ENCODE measurements at regions not wholly inside any gene's neighbourhood (a gene's known extent, or its start where the extent isn't known, plus 50 kb on each side); places are given as distances from the start of the nearest gene placed in this dataset.
"Not testable (repeated sequence)": the region's sequence is repeated elsewhere in the genome, so short reads cannot be mapped to it uniquely, and the experiment has no call there.

GRCh38 chr2:6140509-6140908 is 448.3 kb downstream of the SOX11 start:
- DNase-seq = no peak

DNA sequence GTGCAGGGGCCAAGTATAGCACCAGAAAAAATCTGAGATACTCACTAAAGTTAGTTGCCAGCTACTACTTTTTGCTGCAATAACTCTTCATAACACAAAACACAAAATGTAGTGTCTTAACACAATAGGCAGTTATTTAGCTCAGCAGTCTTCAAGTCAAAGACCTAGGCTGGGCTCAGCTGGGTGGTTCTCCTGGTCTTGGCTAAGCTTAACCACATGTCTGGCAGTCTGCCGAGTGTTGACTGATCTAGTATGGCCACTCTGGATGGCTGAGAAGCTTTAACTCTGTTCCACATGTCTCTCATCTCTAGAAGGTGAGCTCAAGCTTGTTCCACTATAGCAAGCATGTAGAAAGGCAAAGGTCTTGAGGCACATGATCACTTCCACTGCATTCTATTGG is 451.6 kb downstream of the SOX11 start:
- DNase-seq = no peak
- intact Hi-C loops (cut with DNase I) = no loop called here

More at GRCh38 chr2:6140509-6140908, 448.3 kb downstream of the SOX11 start:
- intact Hi-C loops (cut with DNase I) = no loop called here

DNA sequence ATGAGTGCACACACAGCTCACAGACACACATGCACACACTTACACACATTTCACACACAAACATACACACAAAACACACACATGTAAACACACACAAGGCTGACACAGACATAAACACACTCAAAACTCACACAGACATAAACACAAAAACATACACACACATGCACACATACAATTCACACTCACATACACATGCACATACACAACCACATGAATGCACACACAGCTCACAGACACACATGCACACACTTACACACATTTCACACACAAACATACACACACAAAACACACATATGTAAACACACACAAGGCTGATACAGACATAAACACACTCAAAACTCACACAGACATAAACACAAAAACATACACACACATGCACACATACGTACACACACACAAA is 455.0 kb downstream of the SOX11 start:
- not testable (repeated sequence) for DNase-seq

DNA sequence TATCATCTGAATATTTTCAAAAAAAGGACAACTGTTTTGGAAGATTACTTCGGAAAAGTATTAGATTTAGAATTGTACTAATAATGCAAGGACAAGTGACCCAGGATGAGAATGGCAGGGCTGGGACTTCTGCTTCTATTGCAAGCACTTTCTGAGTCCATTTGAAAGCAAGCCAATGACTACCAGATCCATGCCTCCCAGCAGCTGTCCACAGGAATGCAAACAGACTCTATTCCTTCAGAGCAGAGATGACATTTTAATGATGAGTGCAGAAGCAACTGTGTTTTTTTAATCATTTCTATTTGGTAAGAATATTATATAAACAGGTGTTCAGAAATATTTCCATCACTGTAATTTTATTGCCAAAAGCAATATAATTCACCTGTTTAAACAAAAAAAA is 456.7 kb downstream of the SOX11 start:
- no peak for DNase-seq
- intact Hi-C loops (cut with DNase I) = no loop called here

More for the DNA sequence above, 455.0 kb downstream of the SOX11 start:
- intact Hi-C loops (cut with DNase I) = not testable (repeated sequence)

GRCh38 chr2:6159606-6160005 is 467.4 kb downstream of the SOX11 start:
- DNase-seq = no peak

DNA sequence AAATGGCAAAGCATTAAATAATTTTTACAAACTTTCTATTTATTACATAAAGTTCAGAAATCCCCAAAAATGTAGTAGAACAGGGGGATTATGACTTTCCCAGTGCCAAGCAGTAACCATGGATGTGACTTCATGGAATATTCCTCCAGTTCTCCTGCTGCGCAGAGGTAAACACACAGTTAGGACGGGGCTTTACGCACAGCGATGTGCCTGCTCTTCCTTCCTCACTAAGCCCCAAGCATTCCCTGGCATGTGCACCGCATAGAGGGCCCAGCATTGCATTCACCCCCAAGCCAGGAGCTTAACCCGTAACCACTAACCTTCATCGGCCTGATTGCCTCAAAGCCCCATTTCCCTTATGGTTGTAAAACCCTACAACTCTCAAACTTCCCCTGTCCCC is 471.7 kb downstream of the SOX11 start:
- intact Hi-C loops (cut with DNase I) = no loop called here
- DNase-seq = no peak

More at GRCh38 chr2:6159606-6160005, 467.4 kb downstream of the SOX11 start:
- intact Hi-C loops (cut with DNase I) = no loop called here

- intact Hi-C loops (cut with DNase I) = no loop called here
Observed at GRCh38 chr2:6164986-6165747, 473.0 kb downstream of the SOX11 start.

DNA sequence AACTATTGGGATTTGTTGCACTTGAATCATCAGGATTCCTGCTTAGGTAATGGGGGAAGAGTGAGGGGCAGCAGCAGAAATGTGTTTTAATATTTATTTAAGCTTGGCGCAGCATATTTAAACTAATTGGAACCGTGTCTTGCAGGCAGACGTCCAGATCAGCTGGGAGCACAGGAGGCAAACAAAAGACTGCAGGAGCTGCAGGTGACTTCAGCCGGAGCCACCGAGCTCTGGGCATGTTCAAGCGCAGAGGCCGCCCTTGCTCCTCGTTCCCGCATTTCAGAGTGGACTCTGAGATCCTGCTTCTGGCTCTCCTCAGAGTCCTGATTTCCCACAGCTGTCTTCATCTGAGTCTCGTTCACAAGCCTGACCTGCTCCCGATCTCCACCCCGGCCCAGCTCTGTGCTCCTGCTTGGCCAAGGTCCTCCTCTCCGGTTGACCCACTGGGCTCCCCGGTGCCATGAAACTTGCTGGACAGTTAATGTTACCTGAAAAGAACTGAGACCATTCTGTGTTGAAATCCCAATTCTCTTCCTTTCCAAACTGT is 475.5 kb downstream of the SOX11 start:
- intact Hi-C loops (cut with DNase I) = no loop called here
- no peak for DNase-seq

More at GRCh38 chr2:6164986-6165747, 473.0 kb downstream of the SOX11 start:
- no peak for DNase-seq

DNA sequence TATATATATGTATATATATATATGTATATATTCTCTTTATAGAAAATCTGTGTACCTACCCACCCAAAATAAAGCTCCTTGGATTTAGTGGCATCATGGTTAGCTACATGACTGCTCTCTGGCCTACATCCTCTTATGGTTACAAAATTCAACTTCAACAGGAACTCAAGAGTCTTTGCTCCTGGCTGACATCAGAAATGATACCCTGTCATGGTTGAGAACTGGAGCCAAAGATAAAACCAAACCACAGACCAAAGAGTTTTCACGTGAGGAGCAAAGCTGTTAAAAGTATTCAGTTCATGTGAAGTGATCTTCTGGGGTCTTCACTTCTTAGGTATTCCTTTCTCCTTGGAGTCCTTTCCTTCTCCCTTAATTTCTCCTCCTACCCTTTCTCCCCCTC is 476.3 kb downstream of the SOX11 start:
- intact Hi-C loops (cut with DNase I) = no loop called here
- no peak for DNase-seq

DNA sequence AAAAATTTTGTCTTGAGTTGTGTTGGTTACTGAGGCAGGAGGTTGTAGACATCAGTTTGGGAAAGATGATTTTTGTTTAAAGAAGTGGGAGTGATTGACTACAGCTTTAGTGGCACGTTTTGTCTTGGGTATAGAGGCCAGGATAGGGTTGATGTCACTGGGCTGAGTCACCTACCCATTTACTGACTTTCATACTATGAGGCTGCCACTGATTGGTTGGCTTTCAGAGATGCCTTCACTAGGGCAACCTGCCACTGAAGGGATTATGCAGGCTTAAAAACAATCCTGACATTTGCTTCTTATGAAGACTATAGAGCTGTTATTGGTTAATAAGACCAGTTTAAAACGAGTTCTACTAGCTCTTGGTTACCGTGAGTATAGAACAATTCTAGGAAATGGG is 479.1 kb downstream of the SOX11 start:
- intact Hi-C loops (cut with DNase I) = no loop called here
- DNase-seq = no peak

DNA sequence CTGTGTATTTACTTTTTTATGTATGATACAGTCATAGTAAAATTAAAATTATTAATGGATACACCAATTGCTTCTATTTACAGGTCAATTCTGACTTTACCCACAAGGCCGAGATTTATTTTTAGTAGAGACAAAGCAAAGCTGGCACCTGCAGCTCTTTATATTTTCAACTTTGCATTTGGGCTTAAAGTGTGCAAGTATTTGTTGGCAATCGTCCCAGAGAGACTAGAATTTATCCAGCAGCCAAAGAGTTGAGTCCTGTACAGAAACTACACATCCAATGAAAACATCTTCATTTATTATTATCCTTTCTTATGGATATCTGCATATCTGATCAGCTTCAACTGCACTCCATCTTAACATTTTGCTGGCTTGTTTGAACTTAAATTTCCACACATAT is 485.6 kb downstream of the SOX11 start:
- intact Hi-C loops (cut with DNase I) = no loop called here
- no peak for DNase-seq

- DNase-seq = no peak
Observed at GRCh38 chr2:6181525-6181924, 489.3 kb downstream of the SOX11 start.

DNA sequence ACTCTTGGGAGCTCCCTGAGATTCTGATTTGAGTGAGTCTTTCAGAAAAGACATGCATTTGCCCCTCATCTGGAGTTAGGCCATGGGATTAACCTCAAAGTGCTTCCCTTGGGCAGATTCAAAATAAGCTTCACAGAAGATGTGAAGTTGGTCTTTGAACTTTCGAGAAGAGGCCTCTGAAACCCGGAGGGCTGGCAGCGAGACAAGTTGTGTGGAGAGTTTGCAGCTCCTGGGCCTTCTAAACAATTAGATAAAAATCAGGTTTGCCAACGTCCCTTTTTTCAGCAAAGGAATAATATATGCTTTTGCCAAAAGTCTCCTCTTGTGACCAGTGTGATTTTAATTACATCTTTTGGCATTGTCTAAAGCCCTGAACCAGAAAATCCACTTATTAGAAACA is 489.7 kb downstream of the SOX11 start:
- DNase-seq = peak in 1 of 42 donors; percentile 46
- intact Hi-C loops (cut with DNase I) = no loop called here

More at GRCh38 chr2:6181525-6181924, 489.3 kb downstream of the SOX11 start:
- intact Hi-C loops (cut with DNase I) = no loop called here

- DNase-seq = no peak
- intact Hi-C loops (cut with DNase I) = no loop called here
Observed at GRCh38 chr2:6183226-6183625, 491.0 kb downstream of the SOX11 start.

- no peak for DNase-seq
- intact Hi-C loops (cut with DNase I) = no loop called here
Observed at GRCh38 chr2:6184532-6185292, 492.5 kb downstream of the SOX11 start.

- intact Hi-C loops (cut with DNase I) = no loop called here
- no peak for DNase-seq
Observed at GRCh38 chr2:6186332-6187151, 494.4 kb downstream of the SOX11 start.

- intact Hi-C loops (cut with DNase I) = no loop called here
Observed at GRCh38 chr2:6196449-6196848, 504.3 kb downstream of the SOX11 start.

GRCh38 chr2:6198370-6198919 is 506.3 kb downstream of the SOX11 start:
- DNase-seq; intact Hi-C loops (cut with DNase I): not testable (repeated sequence)

More at GRCh38 chr2:6196449-6196848, 504.3 kb downstream of the SOX11 start:
- no peak for DNase-seq

- DNase-seq = no peak
- intact Hi-C loops (cut with DNase I) = no loop called here
Observed at GRCh38 chr2:6202756-6203155, 510.6 kb downstream of the SOX11 start.
